ENCODE measurements at regions not wholly inside any gene's neighbourhood (a gene's known extent, or its start where the extent isn't known, plus 50 kb on each side); places are given as distances from the start of the nearest gene placed in this dataset.
"Not testable (repeated sequence)": the region's sequence is repeated elsewhere in the genome, so short reads cannot be mapped to it uniquely, and the experiment has no call there.

DNA sequence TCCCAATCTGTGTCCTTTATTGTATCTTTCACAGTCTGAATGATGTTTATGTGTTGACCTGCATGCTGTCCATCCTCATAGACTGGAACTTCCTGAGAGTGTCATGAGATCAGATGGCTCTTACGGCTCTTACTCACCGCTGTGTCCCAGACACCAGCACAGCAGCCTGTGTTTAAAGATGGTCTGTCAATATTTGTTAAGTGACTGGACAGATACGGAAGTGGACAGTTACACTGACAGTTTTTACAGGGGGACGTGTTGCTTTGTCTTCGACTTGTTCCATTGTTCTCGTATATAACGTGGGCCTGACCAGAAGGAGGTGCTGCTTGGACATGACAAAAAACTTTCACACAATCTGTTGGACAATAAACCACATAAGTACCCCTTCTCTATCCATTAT is 342.6 kb downstream of the PREX1 start:
- H3K36me3 ChIP-seq (ENCODE audit: control insufficient read depth, insufficient read depth, low read length); H3K27me3 Mint-ChIP-seq (ENCODE audit: insufficient read depth, unreplicated experiment); H3K4me3 Mint-ChIP-seq (ENCODE audit: unreplicated experiment); H3K36me3 Mint-ChIP-seq (ENCODE audit: insufficient read depth, unreplicated experiment); H3K27ac Mint-ChIP-seq (ENCODE audit: unreplicated experiment); BruUV-seq (replicated peaks); POLR2A ChIA-PET; H3K4me3 ChIP-seq (ENCODE audit: low read depth, low read length); H3K27me3 ChIP-seq (replicated peaks; ENCODE audit: control insufficient read depth, insufficient read depth, low read length); H3K9me3 ChIP-seq; H3K9me3 Mint-ChIP-seq (ENCODE audit: unreplicated experiment): not testable (repeated sequence)
- CTCF ChIA-PET = interaction anchor here (0.7 to 1.0 kb wide), 2 partner anchors 135 to 995 kb away, joined by 3 to 8 read pairs; no protein-coding TSS in a partner anchor
- H3K4me1 Mint-ChIP-seq (ENCODE audit: low read depth, unreplicated experiment) = peaks cover 28% of the 10 kb centered on the region
- intact Hi-C loops (cut with micrococcal nuclease; ENCODE audit: unreplicated experiment) = loop anchor here (1.0 to 5.0 kb wide), 3 partner anchors 37 to 135 kb away; no protein-coding TSS in a partner anchor
- peaks cover 29% of the 10 kb centered on the region for H3K4me1 ChIP-seq
- DNase-seq = peak; percentile 55 to 66
- TF ChIP-seq, protein P1, sequence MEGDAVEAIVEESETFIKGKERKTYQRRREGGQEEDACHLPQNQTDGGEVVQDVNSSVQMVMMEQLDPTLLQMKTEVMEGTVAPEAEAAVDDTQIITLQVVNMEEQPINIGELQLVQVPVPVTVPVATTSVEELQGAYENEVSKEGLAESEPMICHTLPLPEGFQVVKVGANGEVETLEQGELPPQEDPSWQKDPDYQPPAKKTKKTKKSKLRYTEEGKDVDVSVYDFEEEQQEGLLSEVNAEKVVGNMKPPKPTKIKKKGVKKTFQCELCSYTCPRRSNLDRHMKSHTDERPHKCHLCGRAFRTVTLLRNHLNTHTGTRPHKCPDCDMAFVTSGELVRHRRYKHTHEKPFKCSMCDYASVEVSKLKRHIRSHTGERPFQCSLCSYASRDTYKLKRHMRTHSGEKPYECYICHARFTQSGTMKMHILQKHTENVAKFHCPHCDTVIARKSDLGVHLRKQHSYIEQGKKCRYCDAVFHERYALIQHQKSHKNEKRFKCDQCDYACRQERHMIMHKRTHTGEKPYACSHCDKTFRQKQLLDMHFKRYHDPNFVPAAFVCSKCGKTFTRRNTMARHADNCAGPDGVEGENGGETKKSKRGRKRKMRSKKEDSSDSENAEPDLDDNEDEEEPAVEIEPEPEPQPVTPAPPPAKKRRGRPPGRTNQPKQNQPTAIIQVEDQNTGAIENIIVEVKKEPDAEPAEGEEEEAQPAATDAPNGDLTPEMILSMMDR (IDR thresholded peaks at IDR 0.05; ENCODE audit: insufficient read depth in 1 of 2, low read depth in 1 of 2, low read length in 1 of 2, severe bottlenecking in 1 of 2, unreplicated experiment in 1 of 2) = peak in 1 of 2 experiments; percentile 35

DNA sequence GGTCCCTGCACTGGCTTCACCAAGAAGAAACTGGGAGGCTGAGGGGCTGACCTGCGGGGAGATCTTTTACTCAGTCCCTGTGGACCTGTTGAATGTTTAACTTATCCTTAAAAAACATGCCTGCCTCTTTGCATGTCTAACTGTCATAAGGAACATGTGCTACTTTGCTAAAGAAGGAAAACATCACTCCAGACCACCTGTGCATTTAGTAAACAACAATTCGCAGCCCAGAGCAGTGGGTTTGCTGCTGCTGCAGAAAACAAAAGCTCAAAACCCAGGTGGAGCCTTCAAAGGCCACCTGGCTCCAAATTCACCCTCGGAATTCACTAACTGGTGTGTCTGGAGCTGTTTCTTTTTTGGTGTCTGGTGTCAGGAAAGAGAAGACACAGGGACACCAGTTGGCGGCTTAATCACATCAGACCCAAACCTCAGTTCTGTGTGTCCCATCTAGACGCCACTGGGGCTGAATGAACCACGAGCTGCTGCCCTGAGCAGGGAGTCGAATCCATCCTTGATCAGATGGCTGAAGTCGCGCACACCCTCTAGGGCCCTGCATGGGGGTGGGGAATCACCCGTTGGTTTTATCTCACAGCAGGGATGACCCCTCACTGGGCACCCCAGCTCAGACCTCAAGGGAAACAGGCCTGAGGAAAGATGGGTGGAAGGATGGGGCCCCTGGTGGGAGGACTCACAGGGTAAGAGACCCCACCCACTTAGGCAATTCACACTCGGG is 344.3 kb downstream of the PREX1 start:
- H3K9me3 Mint-ChIP-seq (ENCODE audit: unreplicated experiment) = no peaks in the 10 kb centered on the region
- Histone ChIP-seq H3K27me3 (replicated peaks; ENCODE audit: control insufficient read depth, insufficient read depth, low read length) (0 out of 2 replicates have a peak, but pooled peaks cover 1% of the 10 kb centered on the region), H3K36me3 (ENCODE audit: control insufficient read depth, insufficient read depth, low read length) (no peaks in the 10 kb centered on the region), H3K4me3 (ENCODE audit: low read depth, low read length) (no peak overlapping the region), H3K9me3 (no peaks in the 10 kb centered on the region), H3K4me1 (peaks cover 24% of the 10 kb centered on the region)
- ChIA-PET CTCF (interaction anchor here (1.5 kb wide), 1 partner anchor 137 kb away, joined by 7 read pairs; no protein-coding TSS in a partner anchor), POLR2A (no interaction called here)
- intact Hi-C loops (cut with micrococcal nuclease; ENCODE audit: unreplicated experiment) = no loop called here
- peaks cover 28% of the 10 kb centered on the region for H3K4me1 Mint-ChIP-seq (ENCODE audit: low read depth, unreplicated experiment)
- no peak for DNase-seq
- TF ChIP-seq, protein P1 (IDR thresholded peaks at IDR 0.05; ENCODE audit: insufficient read depth in 1 of 2, low read depth in 1 of 2, low read length in 1 of 2, severe bottlenecking in 1 of 2, unreplicated experiment in 1 of 2) = no peak
- peaks cover 13% of the 10 kb centered on the region for H3K27me3 Mint-ChIP-seq (ENCODE audit: insufficient read depth, unreplicated experiment)
- H3K4me3 Mint-ChIP-seq (ENCODE audit: unreplicated experiment) = no peak overlapping the region
- no peak overlapping the region for H3K27ac Mint-ChIP-seq (ENCODE audit: unreplicated experiment)
- H3K36me3 Mint-ChIP-seq (ENCODE audit: insufficient read depth, unreplicated experiment) = no peaks in the 10 kb centered on the region
- BruUV-seq (replicated peaks) = no TSS peak

DNA sequence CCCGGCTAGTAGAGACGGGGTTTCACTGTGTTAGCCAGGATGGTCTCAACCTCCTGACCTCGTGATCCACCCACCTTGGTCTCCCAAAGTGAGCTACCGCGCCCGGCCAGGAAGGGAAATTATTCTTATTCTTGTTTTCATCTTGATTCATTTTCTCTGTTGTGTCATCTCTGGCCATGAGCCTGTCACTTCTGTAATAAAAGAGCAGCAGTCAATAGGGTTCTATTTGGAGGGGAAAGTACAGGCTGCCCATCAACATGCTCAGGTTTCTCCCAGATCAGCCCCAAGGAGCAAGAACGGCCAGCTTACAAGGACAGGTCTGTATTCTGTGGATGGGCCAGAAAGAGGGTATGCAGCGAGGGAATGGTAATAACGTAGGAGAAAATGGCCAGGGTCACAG is 345.0 kb downstream of the PREX1 start:
- Histone ChIP-seq H3K4me3 (ENCODE audit: low read depth, low read length) (no peak overlapping the region), H3K36me3 (ENCODE audit: control insufficient read depth, insufficient read depth, low read length) (no peaks in the 10 kb centered on the region), H3K4me1 (peaks cover 20% of the 10 kb centered on the region), H3K27me3 (replicated peaks; ENCODE audit: control insufficient read depth, insufficient read depth, low read length) (0 out of 2 replicates have a peak, but pooled peaks cover 1% of the 10 kb centered on the region), H3K9me3 (no peaks in the 10 kb centered on the region)
- Mint-ChIP-seq H3K9me3 (ENCODE audit: unreplicated experiment) (no peaks in the 10 kb centered on the region), H3K27me3 (ENCODE audit: insufficient read depth, unreplicated experiment) (peaks cover 13% of the 10 kb centered on the region), H3K36me3 (ENCODE audit: insufficient read depth, unreplicated experiment) (no peaks in the 10 kb centered on the region), H3K4me3 (ENCODE audit: unreplicated experiment) (no peak overlapping the region), H3K27ac (ENCODE audit: unreplicated experiment) (no peak overlapping the region), H3K4me1 (ENCODE audit: low read depth, unreplicated experiment) (peaks cover 28% of the 10 kb centered on the region)
- intact Hi-C loops (cut with micrococcal nuclease; ENCODE audit: unreplicated experiment) = no loop called here
- ChIA-PET CTCF (interaction anchor here (0.6 to 1.6 kb wide), 3 partner anchors 138 to 821 kb away, joined by 5 to 7 read pairs (median 6); no protein-coding TSS in a partner anchor), POLR2A (no interaction called here)
- no peak for DNase-seq
- TF ChIP-seq, protein P1 (IDR thresholded peaks at IDR 0.05; ENCODE audit: insufficient read depth in 1 of 2, low read depth in 1 of 2, low read length in 1 of 2, severe bottlenecking in 1 of 2, unreplicated experiment in 1 of 2) = no peak
- no TSS peak for BruUV-seq (replicated peaks)

All from Caco-2 (cell line).